H1 (cell line): ENCODE measurements at regions not wholly inside any gene's neighbourhood (a gene's known extent, or its start where the extent isn't known, plus 50 kb on each side); places are given as distances from the start of the nearest gene placed in this dataset.

Experiments
- CHD2 ChIP-seq: IDR thresholded peaks from 2 replicates; pipeline ENCODE4 v1.6.1; 2012; ENCODE audit warnings: low read length, improper control_type of control experiment
- EZH2 ChIP-seq: fragments of 200-600 bp; sonication (generic); IDR thresholded peaks from 2 replicates; pipeline ENCODE4 v1.7.1; 2012; ENCODE audit warnings: low read depth, mild to moderate bottlenecking, moderate library complexity, low read length, inconsistent platforms; ENCODE audit not compliant: severe bottlenecking
- FOSL1 ChIP-seq: IDR thresholded peaks from 2 replicates; pipeline ENCODE4 v1.6.1; 2011; ENCODE audit warnings: mild to moderate bottlenecking, low read depth, low read length, moderate library complexity; ENCODE audit not compliant: insufficient read depth
- GABPA ChIP-seq: IDR thresholded peaks from 2 replicates; pipeline ENCODE4 v1.6.1; 2011; ENCODE audit warnings: mild to moderate bottlenecking, low read length, moderate library complexity, borderline replicate concordance; ENCODE audit not compliant: insufficient read depth
- POLR2A ChIP-seq, 2 experiments: IDR thresholded peaks; 1 replicate in 1 of 2; 2 replicates in 1 of 2; pipeline ENCODE4 v1.6.1; 2011; ENCODE audit warnings: low read depth in 2 of 2, low read length in 2 of 2, mild to moderate bottlenecking in 2 of 2; ENCODE audit errors: control extremely low read depth in 1 of 2
- RAD21 ChIP-seq, 2 experiments: IDR thresholded peaks in 1 of 2; conservative IDR thresholded peaks in 1 of 2; 2 replicates each; pipeline ENCODE4 v1.6.1; 2011; ENCODE audit warnings: low read depth in 2 of 2, low read length in 2 of 2, improper control_type of control experiment in 1 of 2, inconsistent platforms in 1 of 2, mild to moderate bottlenecking in 1 of 2, moderate library complexity in 1 of 2
- RFX5 ChIP-seq: IDR thresholded peaks from 2 replicates; pipeline ENCODE4 v1.6.1; 2011; ENCODE audit warnings: low read depth, low read length, improper control_type of control experiment, borderline replicate concordance
- TAF1 ChIP-seq: IDR thresholded peaks from 2 replicates; pipeline ENCODE4 v1.6.1; 2011; ENCODE audit warnings: mild to moderate bottlenecking, low read depth, low read length
- ZNF274 ChIP-seq: IDR thresholded peaks from 2 replicates; pipeline ENCODE4 v1.7.0; 2012; ENCODE audit warnings: low read length, borderline replicate concordance; ENCODE audit errors: extremely low read depth
- TF ChIP-seq, protein P1 (sequence below), 3 experiments: IDR thresholded peaks; 1 replicate in 2 of 3; 2 replicates in 1 of 3; pipeline versions ENCODE4 v1.5.1 to v1.6.1; 2011; ENCODE audit warnings: low read length in 3 of 3, mild to moderate bottlenecking in 3 of 3, inconsistent platforms in 2 of 3, low read depth in 1 of 3, moderate library complexity in 1 of 3; ENCODE audit not compliant: insufficient read depth in 1 of 3; ENCODE audit errors: control extremely low read depth in 1 of 3

DNA sequence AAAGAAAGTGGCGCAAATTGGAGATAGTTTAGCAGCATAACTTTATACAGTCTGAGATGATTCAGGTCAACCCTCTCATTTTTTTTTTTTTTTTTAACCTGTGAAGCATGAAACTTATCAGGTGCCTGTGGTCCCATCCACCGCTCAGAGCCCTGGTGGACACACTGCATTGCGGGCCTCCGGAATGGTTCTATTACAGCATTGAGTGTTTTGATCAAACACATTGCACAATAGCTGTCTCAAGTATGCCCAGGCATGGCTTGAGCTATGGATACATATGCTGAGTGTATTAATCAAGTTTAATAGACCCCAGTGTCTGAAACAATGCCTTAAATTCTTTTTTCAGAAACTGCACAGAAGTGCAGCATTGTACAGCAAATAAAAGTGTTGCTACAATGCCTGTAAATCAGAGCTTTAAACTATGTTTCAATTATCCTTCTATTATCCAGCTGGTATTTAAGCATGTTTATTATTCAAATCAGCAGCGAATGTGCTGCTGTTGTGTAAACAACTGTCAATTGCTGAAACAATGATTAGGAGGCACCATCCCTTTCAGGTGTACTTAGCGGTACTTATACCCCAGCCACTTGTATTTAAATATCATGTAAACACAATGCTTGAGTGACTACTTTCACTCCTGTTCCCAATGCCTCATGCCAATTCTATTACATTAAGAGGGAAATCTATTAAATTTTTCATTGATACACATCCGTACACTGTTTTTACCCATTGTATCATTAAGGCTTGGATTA lies 456.6 kb downstream of the RPS6KC1 start:
- TF ChIP-seq, protein P1, sequence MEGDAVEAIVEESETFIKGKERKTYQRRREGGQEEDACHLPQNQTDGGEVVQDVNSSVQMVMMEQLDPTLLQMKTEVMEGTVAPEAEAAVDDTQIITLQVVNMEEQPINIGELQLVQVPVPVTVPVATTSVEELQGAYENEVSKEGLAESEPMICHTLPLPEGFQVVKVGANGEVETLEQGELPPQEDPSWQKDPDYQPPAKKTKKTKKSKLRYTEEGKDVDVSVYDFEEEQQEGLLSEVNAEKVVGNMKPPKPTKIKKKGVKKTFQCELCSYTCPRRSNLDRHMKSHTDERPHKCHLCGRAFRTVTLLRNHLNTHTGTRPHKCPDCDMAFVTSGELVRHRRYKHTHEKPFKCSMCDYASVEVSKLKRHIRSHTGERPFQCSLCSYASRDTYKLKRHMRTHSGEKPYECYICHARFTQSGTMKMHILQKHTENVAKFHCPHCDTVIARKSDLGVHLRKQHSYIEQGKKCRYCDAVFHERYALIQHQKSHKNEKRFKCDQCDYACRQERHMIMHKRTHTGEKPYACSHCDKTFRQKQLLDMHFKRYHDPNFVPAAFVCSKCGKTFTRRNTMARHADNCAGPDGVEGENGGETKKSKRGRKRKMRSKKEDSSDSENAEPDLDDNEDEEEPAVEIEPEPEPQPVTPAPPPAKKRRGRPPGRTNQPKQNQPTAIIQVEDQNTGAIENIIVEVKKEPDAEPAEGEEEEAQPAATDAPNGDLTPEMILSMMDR (IDR thresholded peaks at IDR 0.05; ENCODE audit: control extremely low read depth in 1 of 3, insufficient read depth in 1 of 3, low read depth in 1 of 3, low read length in 3 of 3) = no peak
- TF ChIP-seq TAF1 (no peak), EZH2 (no peak), RAD21 (IDR thresholded peaks at IDR 0.05 in 1 of 2, conservative IDR thresholded peaks at IDR 0.05 in 1 of 2; ENCODE audit: low read depth in 2 of 2, low read length in 2 of 2) (no peak), FOSL1 (no peak), GABPA (no peak), CHD2 (no peak), RFX5 (no peak), POLR2A (IDR thresholded peaks at IDR 0.05; ENCODE audit: control extremely low read depth in 1 of 2, low read depth in 2 of 2, low read length in 2 of 2) (no peak), ZNF274 (no peak)
